ENCODE measurements at regions not wholly inside any gene's neighbourhood (a gene's known extent, or its start where the extent isn't known, plus 50 kb on each side); places are given as distances from the start of the nearest gene placed in this dataset.
"Not testable (repeated sequence)": the region's sequence is repeated elsewhere in the genome, so short reads cannot be mapped to it uniquely, and the experiment has no call there.

GRCh38 chrX:101823236-101823635 is 108.6 kb downstream of the ZMAT1 start:
- no peak for DNase-seq (ENCODE audit: low read depth in 4 of 4, low spot score in 3 of 4)

DNA sequence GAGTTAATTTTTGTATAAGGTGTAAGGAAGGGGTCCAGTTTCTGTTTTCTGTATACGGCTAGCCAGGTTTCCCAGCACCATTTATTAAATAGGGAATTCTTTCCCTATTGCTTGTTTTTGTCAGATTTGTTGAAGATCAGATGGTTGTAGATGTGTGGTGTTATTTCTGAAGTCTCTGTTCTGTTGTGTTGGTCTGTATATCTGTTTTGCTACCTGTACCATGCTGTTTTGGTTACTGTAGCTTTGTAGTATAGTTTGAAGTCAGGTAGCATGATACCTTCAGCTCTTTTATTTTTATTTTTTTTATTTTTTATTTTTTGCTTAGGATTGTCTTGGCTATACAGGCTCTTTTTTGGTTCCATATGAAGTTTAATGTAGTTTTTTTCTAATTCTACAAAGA is 114.1 kb downstream of the ZMAT1 start:
- not testable (repeated sequence) for DNase-seq (ENCODE audit: low read depth in 4 of 4, low spot score in 3 of 4)

DNA sequence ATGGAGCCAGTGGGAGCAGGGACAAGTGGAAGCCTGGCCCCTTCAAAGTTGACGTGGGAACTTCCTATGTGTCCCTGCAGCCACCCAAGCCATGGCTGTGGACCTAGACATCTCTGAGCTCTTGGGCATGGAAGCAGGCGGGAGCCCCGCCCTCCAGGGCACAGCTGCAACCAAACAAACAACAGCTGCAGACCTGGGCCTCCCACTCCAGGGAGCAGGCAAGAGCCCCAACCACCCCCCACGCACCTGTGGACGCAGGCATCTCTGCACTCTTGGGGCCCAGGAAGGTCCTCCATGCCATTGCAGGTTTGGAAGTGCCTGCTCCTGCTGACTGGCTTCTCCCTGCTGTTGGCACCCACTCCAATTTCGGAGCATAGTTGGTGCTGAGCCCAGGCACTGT is 118.6 kb downstream of the ZMAT1 start:
- DNase-seq (ENCODE audit: low read depth in 4 of 4, low spot score in 3 of 4): no peak

DNA sequence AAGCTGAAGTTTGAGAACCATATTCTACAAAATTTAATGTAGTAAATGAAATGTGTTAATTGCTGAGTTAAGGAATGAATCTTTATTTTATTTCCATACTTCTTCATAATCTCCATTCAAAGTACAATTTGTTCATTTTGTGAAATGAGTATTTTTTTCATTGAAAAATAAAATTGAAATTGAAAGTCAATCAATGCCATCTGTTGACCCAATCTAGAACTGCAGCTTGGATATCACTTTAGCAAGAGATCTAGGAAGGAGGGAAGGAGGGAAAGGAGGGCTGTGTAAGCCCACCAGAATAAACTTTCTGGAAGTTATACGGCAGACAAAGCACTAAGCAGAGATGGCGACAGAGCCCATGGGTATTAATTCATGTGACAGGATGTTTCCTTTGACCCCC is 128.4 kb downstream of the ZMAT1 start:
- no peak for DNase-seq (ENCODE audit: low read depth in 4 of 4, low spot score in 3 of 4)

GRCh38 chrX:101799387-101799786 is 132.4 kb downstream of the ZMAT1 start:
- DNase-seq (ENCODE audit: low read depth in 4 of 4, low spot score in 3 of 4): peak; percentile 64 to 80 (median 78)

- DNase-seq (ENCODE audit: low read depth in 4 of 4, low spot score in 3 of 4): no peak
These were observed 128.3 kb upstream of the ARMCX2 start for GRCh38 chrX:101787934-101788333.

DNA sequence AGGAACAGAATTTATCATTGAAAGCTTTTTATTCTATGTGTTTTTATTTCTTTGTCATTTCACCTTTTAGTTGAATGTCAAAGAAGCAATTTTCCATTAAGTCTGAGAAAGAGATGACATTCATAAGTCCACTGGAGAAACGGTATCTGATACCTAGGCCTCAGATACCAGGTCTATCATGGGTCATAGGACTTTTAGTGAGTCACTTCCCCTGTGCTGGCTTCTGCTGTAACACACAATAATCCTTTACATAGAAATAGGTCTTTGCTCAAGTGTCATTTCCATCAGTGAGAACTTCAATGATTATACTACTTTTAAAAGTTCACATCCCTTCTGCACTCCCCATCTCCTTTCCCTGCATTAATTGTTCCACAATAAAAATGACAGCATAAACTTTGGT is 125.5 kb upstream of the ARMCX2 start:
- no peak for DNase-seq (ENCODE audit: low read depth in 4 of 4, low spot score in 3 of 4)

GRCh38 chrX:101780421-101780820 is 120.8 kb upstream of the ARMCX2 start:
- not testable (repeated sequence) for DNase-seq (ENCODE audit: low read depth in 4 of 4, low spot score in 3 of 4)

DNA sequence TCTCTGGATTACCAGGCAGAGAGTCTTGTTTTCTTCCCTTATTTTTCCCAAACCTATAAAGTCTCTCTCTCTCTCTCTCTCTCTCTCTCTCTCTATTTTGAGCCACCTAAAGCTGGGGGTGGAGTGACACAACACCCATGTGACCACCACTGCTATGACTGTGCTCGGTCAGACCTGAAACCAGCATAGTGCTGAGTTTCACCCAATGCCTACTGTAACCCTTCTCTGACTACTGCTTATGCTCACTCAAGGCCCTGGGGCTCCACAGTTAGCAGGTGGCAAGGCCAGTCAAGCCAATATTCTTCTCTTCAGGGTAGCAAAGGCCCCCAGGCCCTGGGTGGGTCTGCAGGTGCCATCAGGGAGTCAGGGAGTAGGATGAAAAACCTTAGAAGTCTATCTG is 114.7 kb upstream of the ARMCX2 start:
- no peak for DNase-seq (ENCODE audit: low read depth in 4 of 4, low spot score in 3 of 4)

GRCh38 chrX:101764538-101764937 is 104.9 kb upstream of the ARMCX2 start:
- DNase-seq (ENCODE audit: low read depth in 4 of 4, low spot score in 3 of 4): no peak

DNA sequence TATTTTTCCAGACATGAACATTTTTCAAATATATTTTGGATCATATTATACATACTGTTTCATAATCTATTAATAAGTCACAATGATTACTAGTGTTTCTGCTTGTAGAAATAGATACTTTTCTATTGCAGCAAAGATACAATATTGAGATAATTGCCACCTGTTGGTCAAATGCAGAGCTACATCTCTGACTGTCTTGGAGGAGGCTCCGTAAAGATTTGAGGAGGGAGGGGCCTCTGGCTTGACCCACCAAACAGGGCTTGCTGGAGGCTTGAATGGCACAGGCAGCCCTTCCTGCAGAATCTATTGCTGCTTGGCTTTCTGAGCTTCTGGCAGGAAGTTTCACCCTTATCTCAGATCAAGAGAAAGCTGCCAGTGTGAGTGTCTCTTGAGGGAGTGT is 99.3 kb upstream of the ARMCX2 start:
- peak in 3 of 4 donors; percentile 0 to 7 (median 3) for DNase-seq (ENCODE audit: low read depth in 4 of 4, low spot score in 3 of 4)

- no peak for DNase-seq (ENCODE audit: low read depth in 4 of 4, low spot score in 3 of 4)
These were observed 91.1 kb upstream of the ARMCX2 start for GRCh38 chrX:101750744-101751143.

DNA sequence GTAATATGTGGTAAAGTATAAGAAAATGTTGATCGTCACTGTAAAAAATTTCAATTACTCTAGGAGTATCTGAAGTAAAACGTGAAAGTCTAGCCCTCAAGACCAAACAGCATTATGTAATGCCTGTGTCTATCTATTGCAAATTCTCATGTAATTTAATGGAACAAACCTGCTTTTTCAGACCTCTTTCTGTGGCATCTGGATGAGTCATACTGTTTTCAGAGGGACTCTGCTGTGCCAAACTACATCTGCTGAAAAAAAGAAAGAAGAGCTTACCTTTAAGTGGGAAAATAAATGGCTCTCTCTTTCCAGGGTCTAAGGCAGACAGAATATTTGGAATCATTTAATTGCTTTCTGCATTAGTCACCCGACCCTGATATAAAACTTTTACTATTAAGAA is 89.8 kb upstream of the ARMCX2 start:
- no peak for DNase-seq (ENCODE audit: low read depth in 4 of 4, low spot score in 3 of 4)

DNA sequence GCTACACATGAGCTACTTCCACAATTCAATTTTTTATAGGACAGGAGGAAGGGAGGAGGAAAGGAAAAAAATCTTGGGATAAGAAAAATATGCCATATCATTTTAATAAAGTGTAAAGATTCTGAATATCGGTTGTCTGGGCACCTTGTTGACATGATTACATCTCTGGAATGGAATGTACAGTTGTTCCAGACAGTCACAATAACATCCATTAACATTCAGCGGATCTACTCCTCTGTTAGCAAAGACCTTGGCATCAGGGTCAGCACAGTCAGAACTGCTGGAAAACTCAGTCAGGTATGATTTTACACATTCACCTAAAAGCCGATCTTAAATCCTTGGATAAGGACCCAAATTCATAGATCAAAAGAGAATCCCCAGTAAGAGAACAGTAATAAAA is 85.4 kb upstream of the ARMCX2 start:
- no peak for DNase-seq (ENCODE audit: low read depth in 4 of 4, low spot score in 3 of 4)

GRCh38 chrX:101744085-101744484 is 84.4 kb upstream of the ARMCX2 start:
- DNase-seq (ENCODE audit: low read depth in 4 of 4, low spot score in 3 of 4): no peak

DNA sequence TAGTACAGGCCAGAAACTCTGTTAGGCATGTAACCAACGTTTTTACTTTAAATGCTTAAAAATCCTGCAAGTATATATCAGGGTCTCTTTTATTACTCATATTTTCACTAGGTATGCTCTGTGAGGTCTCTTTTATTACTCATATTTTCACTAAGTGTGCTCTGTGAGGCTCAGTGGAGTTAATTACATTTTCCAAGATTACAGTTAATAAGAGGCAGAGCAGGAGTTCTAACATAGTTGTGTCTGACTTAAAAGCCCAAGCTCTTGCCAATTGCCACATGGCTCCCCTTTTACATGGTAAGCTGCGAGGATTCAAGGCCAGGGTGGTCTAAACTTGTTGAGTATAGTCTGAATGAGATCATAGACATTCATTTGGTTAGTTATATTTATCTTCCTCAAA is 81.0 kb upstream of the ARMCX2 start:
- no peak for DNase-seq (ENCODE audit: low read depth in 4 of 4, low spot score in 3 of 4)

DNA sequence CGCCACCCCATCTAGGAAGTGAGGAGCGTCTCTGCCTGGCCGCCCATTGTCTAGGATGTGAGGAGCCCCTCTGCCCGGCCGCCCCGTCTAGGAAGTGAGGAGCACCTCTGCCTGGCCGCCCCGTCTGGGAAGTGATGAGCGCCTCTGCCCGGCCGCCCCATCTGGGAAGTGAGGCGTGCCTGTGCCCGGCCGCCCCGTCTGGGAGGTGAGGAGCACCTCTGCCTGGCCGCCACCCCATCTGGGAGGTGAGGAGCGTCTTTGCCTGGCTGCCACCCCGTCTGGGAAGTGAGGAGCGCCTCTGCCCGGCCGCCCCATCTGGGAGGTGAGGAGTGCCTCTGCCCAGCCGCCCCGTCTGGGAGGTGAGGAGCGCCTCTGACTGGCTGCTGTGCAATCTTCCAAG is 79.2 kb upstream of the ARMCX2 start:
- not testable (repeated sequence) for DNase-seq (ENCODE audit: low read depth in 4 of 4, low spot score in 3 of 4)

- DNase-seq (ENCODE audit: low read depth in 4 of 4, low spot score in 3 of 4): not testable (repeated sequence)
These were observed 78.8 kb upstream of the ARMCX2 start for GRCh38 chrX:101738411-101738810.

DNA sequence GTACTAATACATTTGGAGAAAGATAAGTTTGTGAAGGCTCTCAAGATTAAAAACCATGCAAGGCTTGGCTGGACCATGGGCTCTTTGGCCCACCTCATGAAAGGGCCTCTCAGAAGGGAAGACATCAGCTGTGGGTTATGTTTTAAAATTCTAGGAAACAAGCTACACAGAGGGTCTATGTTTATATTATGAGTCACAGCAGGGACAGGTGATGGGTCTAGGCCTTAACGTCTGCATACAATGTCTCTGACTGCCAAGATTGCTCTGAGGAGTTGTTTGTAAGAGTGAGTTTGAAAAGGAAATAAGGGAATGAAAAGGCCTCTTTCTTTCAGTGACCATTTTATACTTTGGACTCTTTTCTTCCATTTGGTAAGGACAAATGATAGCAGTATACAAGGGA is 77.0 kb upstream of the ARMCX2 start:
- DNase-seq (ENCODE audit: low read depth in 4 of 4, low spot score in 3 of 4): no peak

GRCh38 chrX:101732870-101733269 is 73.2 kb upstream of the ARMCX2 start:
- DNase-seq (ENCODE audit: low read depth in 4 of 4, low spot score in 3 of 4): no peak

GRCh38 chrX:101729986-101730385 is 70.3 kb upstream of the ARMCX2 start:
- DNase-seq (ENCODE audit: low read depth in 4 of 4, low spot score in 3 of 4): no peak
